LNCAP (cell line): ENCODE measurements at regions not wholly inside any gene's neighbourhood (a gene's known extent, or its start where the extent isn't known, plus 50 kb on each side); places are given as distances from the start of the nearest gene placed in this dataset.

Experiments used
- TF ChIP-seq, protein P1 (sequence below): fragments of 450-650 bp; IDR thresholded peaks from 2 replicates; pipeline ENCODE4 v1.5.1; 2017; ENCODE audit warnings: mild to moderate bottlenecking

DNA sequence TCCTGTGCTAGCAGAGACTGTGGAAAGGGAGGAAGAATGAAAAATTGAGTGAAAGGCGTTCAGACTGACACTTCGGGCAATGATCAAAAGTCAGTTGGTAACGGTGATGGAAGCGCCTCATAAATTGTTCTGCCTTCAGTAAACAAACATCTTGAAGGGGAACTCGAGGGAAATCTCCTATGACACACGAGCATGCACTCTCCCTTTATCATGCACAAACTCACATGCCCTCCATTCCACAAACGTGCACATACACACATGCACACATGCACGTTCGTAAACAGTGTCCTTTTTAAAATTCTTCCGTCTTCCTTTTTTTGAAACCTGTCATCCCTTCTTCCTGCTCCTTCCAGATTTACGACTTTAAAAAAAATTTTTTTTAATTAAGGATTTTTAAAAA, 77.8 kb upstream of the TMEM45B start:
- TF ChIP-seq, protein P1, sequence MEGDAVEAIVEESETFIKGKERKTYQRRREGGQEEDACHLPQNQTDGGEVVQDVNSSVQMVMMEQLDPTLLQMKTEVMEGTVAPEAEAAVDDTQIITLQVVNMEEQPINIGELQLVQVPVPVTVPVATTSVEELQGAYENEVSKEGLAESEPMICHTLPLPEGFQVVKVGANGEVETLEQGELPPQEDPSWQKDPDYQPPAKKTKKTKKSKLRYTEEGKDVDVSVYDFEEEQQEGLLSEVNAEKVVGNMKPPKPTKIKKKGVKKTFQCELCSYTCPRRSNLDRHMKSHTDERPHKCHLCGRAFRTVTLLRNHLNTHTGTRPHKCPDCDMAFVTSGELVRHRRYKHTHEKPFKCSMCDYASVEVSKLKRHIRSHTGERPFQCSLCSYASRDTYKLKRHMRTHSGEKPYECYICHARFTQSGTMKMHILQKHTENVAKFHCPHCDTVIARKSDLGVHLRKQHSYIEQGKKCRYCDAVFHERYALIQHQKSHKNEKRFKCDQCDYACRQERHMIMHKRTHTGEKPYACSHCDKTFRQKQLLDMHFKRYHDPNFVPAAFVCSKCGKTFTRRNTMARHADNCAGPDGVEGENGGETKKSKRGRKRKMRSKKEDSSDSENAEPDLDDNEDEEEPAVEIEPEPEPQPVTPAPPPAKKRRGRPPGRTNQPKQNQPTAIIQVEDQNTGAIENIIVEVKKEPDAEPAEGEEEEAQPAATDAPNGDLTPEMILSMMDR = no peak

DNA sequence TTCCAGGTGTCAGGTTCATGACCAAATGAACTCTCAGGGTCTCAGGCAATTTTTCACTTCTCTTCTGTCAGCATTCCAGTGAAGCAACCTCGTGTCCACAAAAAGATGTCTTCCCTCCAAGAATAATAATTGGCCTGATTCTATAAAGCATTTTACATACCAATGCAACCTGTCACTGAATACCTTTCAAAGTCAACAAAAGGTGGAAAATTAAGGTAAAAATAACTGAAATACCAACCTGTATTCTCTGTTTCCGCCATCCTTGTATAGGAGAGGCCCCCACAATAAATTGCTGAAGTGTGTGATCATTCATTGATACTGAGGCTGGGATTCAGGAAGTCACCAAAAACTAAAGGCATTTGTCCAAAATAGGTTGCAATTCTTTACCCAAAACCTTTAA, 77.4 kb upstream of the TMEM45B start:
- TF ChIP-seq, protein P1 = no peak

DNA sequence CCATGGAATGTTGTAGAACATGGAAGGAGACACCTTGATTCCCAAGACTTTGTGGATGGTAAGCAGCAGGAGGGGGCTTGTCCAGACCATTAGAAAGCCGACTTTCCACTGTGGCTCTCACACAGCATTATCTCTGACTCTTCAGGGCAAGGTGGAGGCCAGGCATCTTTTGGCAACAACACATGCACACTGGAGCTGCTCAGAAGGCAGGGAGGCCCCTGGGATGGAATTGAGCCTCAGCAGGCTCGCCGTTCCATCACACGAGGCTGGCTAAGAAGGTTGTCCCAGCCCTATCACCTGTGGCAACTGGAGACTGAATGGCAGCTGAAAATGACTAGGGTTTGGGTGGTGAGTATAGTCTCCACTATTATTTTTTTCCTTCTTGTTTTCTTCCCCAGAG, 76.3 kb upstream of the TMEM45B start:
- TF ChIP-seq, protein P1 = no peak

DNA sequence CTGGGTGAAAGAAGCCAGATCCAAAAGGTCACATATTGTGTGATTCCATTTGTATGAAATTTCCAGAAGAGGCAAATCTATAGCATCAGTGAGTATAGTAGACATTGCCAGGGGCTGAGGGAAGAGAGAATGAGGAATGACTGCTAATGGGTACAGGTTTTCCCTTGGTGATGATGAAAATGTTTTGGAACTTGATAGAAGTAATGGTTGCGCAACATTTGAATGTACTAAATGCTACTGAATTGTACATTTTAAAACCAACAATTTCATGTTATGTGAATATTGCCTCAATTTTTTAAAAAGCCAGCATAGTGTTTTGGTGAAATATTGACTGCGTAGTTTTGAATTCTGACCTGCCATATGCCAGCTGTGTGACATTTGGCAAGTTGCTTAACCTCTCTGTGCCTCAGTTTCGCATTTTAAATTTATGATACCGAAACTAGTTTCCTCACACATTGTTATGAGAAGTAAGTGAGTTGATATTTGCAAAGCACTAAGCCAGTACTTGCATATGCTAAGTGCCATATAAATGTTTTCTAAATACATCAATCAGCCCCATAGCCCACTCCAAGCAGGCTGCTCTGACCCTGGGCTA, 75.4 kb upstream of the TMEM45B start:
- TF ChIP-seq, protein P1 = no peak

DNA sequence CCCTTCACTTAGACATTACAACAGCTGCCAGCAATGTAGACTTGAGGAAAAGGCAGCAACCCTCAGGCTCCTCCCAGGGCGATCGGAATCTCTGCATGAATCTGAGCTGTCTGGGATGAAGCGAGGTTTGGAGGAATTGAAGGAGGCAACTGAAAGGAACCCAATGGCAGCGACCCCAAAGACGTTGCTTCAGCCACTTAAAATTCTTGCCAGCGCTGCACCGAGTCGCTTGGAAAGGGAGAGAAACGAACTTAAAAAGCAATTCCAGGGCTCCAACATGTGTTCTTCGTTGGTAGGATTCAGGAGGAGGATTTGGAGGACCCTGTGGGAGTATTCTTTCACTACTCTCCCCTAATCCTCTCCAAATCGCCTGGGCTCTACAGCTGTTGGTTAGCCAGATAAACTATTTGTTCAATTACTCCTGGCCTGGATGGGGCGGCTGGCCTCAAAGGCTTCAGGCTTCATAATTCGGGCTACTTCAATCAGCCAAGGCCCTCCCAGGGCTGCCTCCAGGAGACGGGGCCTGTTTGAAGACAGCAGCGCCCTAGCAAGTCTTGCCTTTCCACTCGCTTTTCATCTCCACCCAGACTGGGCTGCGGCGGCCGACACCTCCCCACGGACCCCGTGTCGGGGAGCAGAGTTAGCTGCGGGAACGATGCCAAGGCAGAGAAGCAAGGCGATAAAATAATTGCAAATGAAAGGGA, 72.4 kb upstream of the TMEM45B start:
- TF ChIP-seq, protein P1 = no peak

DNA sequence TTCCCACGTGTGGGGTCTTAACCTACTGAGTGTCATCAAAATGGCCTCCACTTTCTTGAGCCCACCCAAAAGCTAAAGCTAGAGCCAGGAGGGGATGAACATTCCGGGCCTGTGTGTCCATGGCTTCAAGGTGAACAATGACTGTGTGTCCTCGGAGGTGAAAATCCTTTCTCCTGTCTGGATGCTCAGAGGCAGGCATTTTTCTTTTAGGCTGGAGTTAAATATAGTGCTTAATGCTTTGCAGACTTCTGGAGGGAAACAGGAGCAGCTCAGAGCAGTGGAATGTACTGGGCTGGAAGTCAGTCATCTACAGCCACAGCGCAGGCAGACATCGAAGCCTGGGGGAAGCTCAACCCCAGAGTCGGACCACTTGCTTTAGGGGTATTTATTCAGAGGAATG, 68.6 kb upstream of the TMEM45B start:
- TF ChIP-seq, protein P1 = no peak

DNA sequence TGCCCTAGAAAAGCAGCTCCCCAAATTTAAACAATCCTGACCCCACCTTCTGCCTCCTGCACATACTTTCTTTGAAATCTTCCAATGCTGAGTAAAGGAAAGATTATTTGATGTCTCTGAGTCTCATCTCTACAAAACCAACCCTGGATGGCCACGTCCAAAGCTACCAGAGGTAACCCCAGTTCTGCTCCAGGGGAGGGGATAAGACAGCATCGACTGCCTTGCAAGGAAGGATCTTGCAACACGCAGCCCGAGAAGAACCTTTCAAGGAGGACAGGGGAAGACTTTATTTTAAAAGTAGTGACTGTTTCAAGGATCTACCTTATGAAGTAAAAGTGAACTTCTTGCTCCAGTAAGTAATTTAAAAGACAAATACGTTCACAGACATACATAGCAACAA, 66.5 kb upstream of the TMEM45B start:
- TF ChIP-seq, protein P1 = no peak
